ENCODE measurements at regions not wholly inside any gene's neighbourhood (a gene's known extent, or its start where the extent isn't known, plus 50 kb on each side); places are given as distances from the start of the nearest gene placed in this dataset.

DNA sequence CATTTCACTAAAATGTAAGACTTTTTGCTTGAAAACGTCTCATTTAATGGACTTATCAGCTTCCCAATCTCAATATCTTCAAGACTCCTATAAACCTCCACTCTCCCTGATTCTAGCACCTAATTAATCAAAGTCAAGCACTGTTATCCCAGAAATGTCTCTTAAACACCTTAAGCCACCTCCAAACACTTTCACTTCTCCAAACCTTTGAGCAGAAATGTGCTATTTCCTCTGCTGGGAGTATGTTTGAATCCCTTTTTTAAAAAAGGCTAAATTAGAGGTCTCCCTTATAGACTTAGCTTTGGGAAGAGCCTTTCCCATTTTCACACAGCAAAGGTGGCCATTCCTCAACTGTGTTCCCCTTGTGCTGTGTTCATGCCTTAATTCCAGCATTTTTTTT lies 146.2 kb upstream of the SYN3 start:
- TF ChIP-seq, protein P1, sequence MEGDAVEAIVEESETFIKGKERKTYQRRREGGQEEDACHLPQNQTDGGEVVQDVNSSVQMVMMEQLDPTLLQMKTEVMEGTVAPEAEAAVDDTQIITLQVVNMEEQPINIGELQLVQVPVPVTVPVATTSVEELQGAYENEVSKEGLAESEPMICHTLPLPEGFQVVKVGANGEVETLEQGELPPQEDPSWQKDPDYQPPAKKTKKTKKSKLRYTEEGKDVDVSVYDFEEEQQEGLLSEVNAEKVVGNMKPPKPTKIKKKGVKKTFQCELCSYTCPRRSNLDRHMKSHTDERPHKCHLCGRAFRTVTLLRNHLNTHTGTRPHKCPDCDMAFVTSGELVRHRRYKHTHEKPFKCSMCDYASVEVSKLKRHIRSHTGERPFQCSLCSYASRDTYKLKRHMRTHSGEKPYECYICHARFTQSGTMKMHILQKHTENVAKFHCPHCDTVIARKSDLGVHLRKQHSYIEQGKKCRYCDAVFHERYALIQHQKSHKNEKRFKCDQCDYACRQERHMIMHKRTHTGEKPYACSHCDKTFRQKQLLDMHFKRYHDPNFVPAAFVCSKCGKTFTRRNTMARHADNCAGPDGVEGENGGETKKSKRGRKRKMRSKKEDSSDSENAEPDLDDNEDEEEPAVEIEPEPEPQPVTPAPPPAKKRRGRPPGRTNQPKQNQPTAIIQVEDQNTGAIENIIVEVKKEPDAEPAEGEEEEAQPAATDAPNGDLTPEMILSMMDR (IDR thresholded peaks at IDR 0.05), result no peak
- Mint-ChIP-seq H3K4me1 (ENCODE audit: low read depth) (no peaks in the 10 kb centered on the region), H3K36me3 (ENCODE audit: low read depth) (no peaks in the 10 kb centered on the region), H3K9me3 (ENCODE audit: low read depth) (no peaks in the 10 kb centered on the region), H3K27ac (ENCODE audit: unreplicated experiment) (no peak overlapping the region), H3K27me3 (ENCODE audit: low read depth) (peaks cover 52% of the 10 kb centered on the region), H3K4me3 (ENCODE audit: unreplicated experiment) (no peak overlapping the region)
- DNase-seq (ENCODE audit: low spot score), result no peak

DNA sequence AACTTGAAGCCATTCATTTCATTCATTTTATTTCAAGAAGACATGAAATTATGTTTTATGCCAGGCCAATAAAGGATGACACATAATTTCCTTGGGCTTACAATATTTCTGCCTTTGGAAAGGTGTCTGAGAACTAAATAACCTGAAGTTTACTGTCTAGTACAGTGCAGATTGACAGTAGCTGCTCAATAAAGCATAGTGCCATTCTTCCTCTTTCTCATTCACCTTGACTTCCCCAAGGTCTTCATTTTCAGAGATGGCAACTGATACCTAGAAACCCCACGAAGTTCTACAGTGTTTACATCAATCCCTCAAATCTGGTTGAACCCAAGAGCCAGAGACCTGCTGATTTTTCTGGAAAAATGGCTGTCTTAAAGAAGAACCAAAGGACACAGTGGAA lies 144.3 kb upstream of the SYN3 start:
- Mint-ChIP-seq H3K36me3 (ENCODE audit: low read depth) (no peaks in the 10 kb centered on the region), H3K27ac (ENCODE audit: unreplicated experiment) (no peak overlapping the region), H3K4me1 (ENCODE audit: low read depth) (no peaks in the 10 kb centered on the region), H3K9me3 (ENCODE audit: low read depth) (no peaks in the 10 kb centered on the region), H3K27me3 (ENCODE audit: low read depth) (peaks cover 40% of the 10 kb centered on the region), H3K4me3 (ENCODE audit: unreplicated experiment) (no peak overlapping the region)
- TF ChIP-seq, protein P1 (IDR thresholded peaks at IDR 0.05), result no peak
- DNase-seq (ENCODE audit: low spot score), result no peak

DNA sequence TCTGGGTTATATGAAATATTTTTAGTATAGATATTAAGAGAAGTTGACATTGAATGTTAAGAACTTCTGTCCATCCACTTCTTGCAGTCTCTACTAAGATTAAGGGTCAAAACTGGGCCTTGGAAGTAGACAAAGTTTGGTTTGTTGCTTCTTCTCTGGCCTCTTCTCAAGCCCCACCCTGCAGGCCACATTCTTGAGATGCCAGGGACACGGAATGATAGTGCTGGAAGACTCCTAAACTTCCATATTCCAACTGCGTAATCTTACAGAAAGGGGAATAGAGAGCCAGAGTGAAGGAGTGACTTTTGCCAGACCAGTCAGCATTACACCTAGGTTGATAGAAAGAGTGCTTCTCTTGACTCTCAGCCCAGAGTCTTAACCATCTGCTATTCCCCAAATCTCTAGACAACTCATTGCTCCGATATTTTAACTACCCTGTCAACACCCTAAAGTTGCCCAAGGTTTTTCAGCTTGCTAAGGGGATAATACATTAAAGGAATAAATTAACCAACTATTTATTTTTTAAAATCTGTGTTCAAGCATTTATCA lies 136.4 kb upstream of the SYN3 start:
- Mint-ChIP-seq H3K9me3 (ENCODE audit: low read depth) (no peaks in the 10 kb centered on the region), H3K4me3 (ENCODE audit: unreplicated experiment) (no peak overlapping the region), H3K36me3 (ENCODE audit: low read depth) (no peaks in the 10 kb centered on the region), H3K27ac (ENCODE audit: unreplicated experiment) (no peak overlapping the region), H3K27me3 (ENCODE audit: low read depth) (peaks cover 14% of the 10 kb centered on the region), H3K4me1 (ENCODE audit: low read depth) (no peaks in the 10 kb centered on the region)
- TF ChIP-seq, protein P1 (IDR thresholded peaks at IDR 0.05), result no peak
- DNase-seq (ENCODE audit: low spot score), result no peak

DNA sequence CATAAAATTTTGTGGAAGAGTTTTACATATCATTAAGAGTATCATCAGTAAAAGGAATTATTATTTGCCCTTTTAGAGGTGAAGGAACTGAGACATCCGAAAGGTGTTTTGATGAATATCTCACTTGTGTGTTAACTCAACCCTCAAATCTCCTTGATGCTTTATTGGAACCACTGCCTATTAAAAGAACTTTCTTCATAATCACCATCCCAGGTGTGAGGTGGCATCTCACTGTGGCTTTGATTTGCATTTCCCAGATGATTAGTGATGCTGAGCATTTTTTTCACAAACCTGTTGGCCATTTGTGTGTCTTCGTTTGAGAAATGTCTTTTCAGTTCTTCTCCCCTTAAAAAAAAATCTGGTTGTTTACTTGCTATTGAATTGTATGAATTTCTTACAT lies 134.0 kb upstream of the SYN3 start:
- Mint-ChIP-seq H3K4me3 (ENCODE audit: unreplicated experiment) (no peak overlapping the region), H3K36me3 (ENCODE audit: low read depth) (no peaks in the 10 kb centered on the region), H3K27me3 (ENCODE audit: low read depth) (peaks cover 15% of the 10 kb centered on the region), H3K27ac (ENCODE audit: unreplicated experiment) (no peak overlapping the region), H3K4me1 (ENCODE audit: low read depth) (no peaks in the 10 kb centered on the region), H3K9me3 (ENCODE audit: low read depth) (no peaks in the 10 kb centered on the region)
- TF ChIP-seq, protein P1 (IDR thresholded peaks at IDR 0.05), result no peak
- no peak for DNase-seq (ENCODE audit: low spot score)

DNA sequence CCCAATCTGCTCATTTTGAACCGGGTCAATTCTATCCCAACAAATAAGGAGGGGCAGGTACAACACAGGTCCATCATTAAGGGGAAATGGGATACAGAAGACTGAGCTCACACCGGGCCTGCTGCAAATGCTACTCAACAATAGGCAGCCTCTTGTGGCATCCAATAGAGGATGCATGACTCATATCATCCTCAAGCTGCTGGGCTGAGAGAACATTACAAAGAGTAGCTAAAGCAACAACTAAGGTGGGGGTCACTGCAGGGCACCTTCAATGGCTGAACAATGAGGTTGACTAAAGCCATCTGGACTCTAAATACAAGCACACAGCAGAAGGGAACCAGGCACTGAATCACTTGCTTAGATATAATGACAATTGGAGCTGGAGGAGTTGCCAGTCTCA lies 130.1 kb upstream of the SYN3 start:
- DNase-seq (ENCODE audit: low spot score), result no peak
- Mint-ChIP-seq H3K27ac (ENCODE audit: unreplicated experiment) (no peak overlapping the region), H3K9me3 (ENCODE audit: low read depth) (peaks cover 7% of the 10 kb centered on the region), H3K36me3 (ENCODE audit: low read depth) (no peaks in the 10 kb centered on the region), H3K4me3 (ENCODE audit: unreplicated experiment) (no peak overlapping the region), H3K4me1 (ENCODE audit: low read depth) (no peaks in the 10 kb centered on the region), H3K27me3 (ENCODE audit: low read depth) (peaks cover 11% of the 10 kb centered on the region)
- TF ChIP-seq, protein P1 (IDR thresholded peaks at IDR 0.05), result no peak
